OCI-LY7 (cell line): ENCODE measurements at regions not wholly inside any gene's neighbourhood (a gene's known extent, or its start where the extent isn't known, plus 50 kb on each side); places are given as distances from the start of the nearest gene placed in this dataset.

Source experiments
- CTCF ChIP-seq: fragments of 200-600 bp; sonication (generic); conservative IDR thresholded peaks from 2 replicates; pipeline ENCODE4 v1.5.1; 2014; ENCODE audit warnings: mild to moderate bottlenecking, antibody characterized with exemption, low read length, moderate library complexity, mixed read lengths
- EZH2phosphoT487 ChIP-seq: fragments of 200-600 bp; sonication (generic); IDR thresholded peaks from 2 replicates; pipeline ENCODE4 v1.6.1; 2018; ENCODE audit warnings: low read depth, borderline replicate concordance, mild to moderate bottlenecking, mixed run types, antibody characterized with exemption, low read length, moderate library complexity, mixed read lengths

- TF ChIP-seq CTCF: no peak
- no peak for TF ChIP-seq EZH2phosphoT487
These were observed 238.2 kb upstream of the FAM3C start for GRCh38 chr7:121634356-121634755.
